Peyer's patch (tissue), 4 donors: ENCODE measurements at regions not wholly inside any gene's neighbourhood (a gene's known extent, or its start where the extent isn't known, plus 50 kb on each side); places are given as distances from the start of the nearest gene placed in this dataset.

Experiments used
- POLR2A ChIP-seq, 2 donors: fragments of 450-650 bp; IDR thresholded peaks; one replicate each; pipeline ENCODE4 v1.5.1; 2017; ENCODE audit warnings: antibody characterized with exemption in 2 of 2, mild to moderate bottlenecking in 2 of 2, moderate library complexity in 2 of 2
- TF ChIP-seq, protein P1 (sequence below), 6 experiments: fragments of 450-650 bp in 4 of 6; fragments of 200-600 bp in 2 of 6; sonication (generic) in 1 of 6; IDR thresholded peaks; one replicate each; pipeline ENCODE4 v1.5.1; 2017 to 2019; ENCODE audit warnings: antibody characterized with exemption in 6 of 6, mild to moderate bottlenecking in 3 of 6, moderate library complexity in 1 of 6

DNA sequence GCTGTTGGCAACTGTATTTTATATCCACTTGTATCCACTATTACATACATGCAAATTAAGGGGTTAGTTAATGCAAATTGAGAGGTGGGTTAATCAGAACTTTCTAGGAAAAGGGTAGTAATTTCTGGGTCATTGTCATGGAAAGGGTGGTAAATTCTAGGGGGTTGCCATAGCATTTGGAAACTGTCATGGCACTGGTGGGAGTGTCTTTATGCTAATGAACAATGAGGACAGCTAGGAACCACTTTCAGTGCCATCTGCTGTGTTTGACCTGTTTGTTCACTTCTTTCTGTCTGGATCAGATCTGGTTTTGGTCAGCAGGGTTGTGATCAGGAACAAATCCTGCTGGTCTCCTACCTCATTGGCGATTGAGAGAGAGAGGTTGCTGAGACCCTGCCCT is 283.3 kb upstream of the PRKCQ start:
- no peak for TF ChIP-seq POLR2A (IDR thresholded peaks at IDR 0.05)
- TF ChIP-seq, protein P1, sequence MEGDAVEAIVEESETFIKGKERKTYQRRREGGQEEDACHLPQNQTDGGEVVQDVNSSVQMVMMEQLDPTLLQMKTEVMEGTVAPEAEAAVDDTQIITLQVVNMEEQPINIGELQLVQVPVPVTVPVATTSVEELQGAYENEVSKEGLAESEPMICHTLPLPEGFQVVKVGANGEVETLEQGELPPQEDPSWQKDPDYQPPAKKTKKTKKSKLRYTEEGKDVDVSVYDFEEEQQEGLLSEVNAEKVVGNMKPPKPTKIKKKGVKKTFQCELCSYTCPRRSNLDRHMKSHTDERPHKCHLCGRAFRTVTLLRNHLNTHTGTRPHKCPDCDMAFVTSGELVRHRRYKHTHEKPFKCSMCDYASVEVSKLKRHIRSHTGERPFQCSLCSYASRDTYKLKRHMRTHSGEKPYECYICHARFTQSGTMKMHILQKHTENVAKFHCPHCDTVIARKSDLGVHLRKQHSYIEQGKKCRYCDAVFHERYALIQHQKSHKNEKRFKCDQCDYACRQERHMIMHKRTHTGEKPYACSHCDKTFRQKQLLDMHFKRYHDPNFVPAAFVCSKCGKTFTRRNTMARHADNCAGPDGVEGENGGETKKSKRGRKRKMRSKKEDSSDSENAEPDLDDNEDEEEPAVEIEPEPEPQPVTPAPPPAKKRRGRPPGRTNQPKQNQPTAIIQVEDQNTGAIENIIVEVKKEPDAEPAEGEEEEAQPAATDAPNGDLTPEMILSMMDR (IDR thresholded peaks at IDR 0.05): no peak
